ENCODE measurements at regions not wholly inside any gene's neighbourhood (a gene's known extent, or its start where the extent isn't known, plus 50 kb on each side); places are given as distances from the start of the nearest gene placed in this dataset.
A peak's percentile ranks its signal among the peaks of the same experiment; 100 is the strongest.

GRCh38 chr2:109703798-109704197 is 89.6 kb downstream of the SOWAHC start:
- Histone ChIP-seq H3K4me1 (ENCODE audit: control insufficient read depth, insufficient read depth, low read length) (no peaks in the 10 kb centered on the region), H3K27ac (ENCODE audit: extremely low read depth, low read depth, low read length) (no peak overlapping the region), H3K9me3 (ENCODE audit: control insufficient read depth, insufficient read depth, low read depth, low read length) (no peaks in the 10 kb centered on the region), H3K4me3 (ENCODE audit: low read depth, low read length) (no peak overlapping the region), H3K36me3 (ENCODE audit: control insufficient read depth in 2 of 2, insufficient read depth in 1 of 2, low read length in 2 of 2) (no peaks in the 10 kb centered on the region)
- POLR2A ChIA-PET = no interaction called here
- CTCF ChIA-PET = interaction anchor here (0.8 to 1.3 kb wide), 2 partner anchors 11 to 441 kb away, joined by 3 read pairs; no protein-coding TSS in a partner anchor
- TF ChIP-seq ZNF670 (tag by site-specific recombination; IDR thresholded peaks at IDR 0.05; ENCODE audit: low read depth) (no peak), ZNF133 (tag by site-specific recombination; IDR thresholded peaks at IDR 0.05) (peak; percentile 40; the same call in 1 of the 2 replicates)

GRCh38 chr2:109707281-109708147 is 86.6 kb upstream of the RGPD5 start:
- Histone ChIP-seq H3K27ac (ENCODE audit: extremely low read depth, low read depth, low read length) (no peak overlapping the region), H3K9me3 (ENCODE audit: control insufficient read depth, insufficient read depth, low read depth, low read length) (no peaks in the 10 kb centered on the region), H3K4me1 (ENCODE audit: control insufficient read depth, insufficient read depth, low read length) (no peaks in the 10 kb centered on the region), H3K4me3 (ENCODE audit: low read depth, low read length) (no peak overlapping the region), H3K36me3 (ENCODE audit: control insufficient read depth in 2 of 2, insufficient read depth in 1 of 2, low read length in 2 of 2) (no peaks in the 10 kb centered on the region)
- ChIA-PET CTCF (interaction anchor here (1.4 kb wide), 1 partner anchor 161 kb away, joined by 5 read pairs; no protein-coding TSS in a partner anchor), POLR2A (no interaction called here)
- TF ChIP-seq SP3 (tag by site-specific recombination; IDR thresholded peaks at IDR 0.05) (no peak), ZNF529 (tag by site-specific recombination; IDR thresholded peaks at IDR 0.05; ENCODE audit: insufficient replicate concordance) (no peak), SCRT2 (tag by site-specific recombination; IDR thresholded peaks at IDR 0.05) (no peak), ZNF664 (tag by site-specific recombination; IDR thresholded peaks at IDR 0.05) (no peak), ZNF791 (tag by site-specific recombination; IDR thresholded peaks at IDR 0.05) (no peak), FEZF1 (tag by site-specific recombination; IDR thresholded peaks at IDR 0.05) (no peak), SP7 (tag by site-specific recombination; IDR thresholded peaks at IDR 0.05) (no peak), TCF7L2 (IDR thresholded peaks at IDR 0.05; ENCODE audit: borderline replicate concordance, low read depth, low read length) (no peak), ZNF544 (tag by site-specific recombination; IDR thresholded peaks at IDR 0.05) (no peak), ZNF354C (tag by site-specific recombination; IDR thresholded peaks at IDR 0.05; ENCODE audit: borderline replicate concordance, low read depth) (no peak), ZEB2 (tag by site-specific recombination; IDR thresholded peaks at IDR 0.05) (no peak), PATZ1 (tag by site-specific recombination; IDR thresholded peaks at IDR 0.05) (no peak), TSHZ1 (tag by site-specific recombination; IDR thresholded peaks at IDR 0.05; ENCODE audit: borderline replicate concordance) (no peak), PBX3 (CRISPR knock-in tag; IDR thresholded peaks at IDR 0.05) (no peak), ZNF623 (tag by site-specific recombination; IDR thresholded peaks at IDR 0.05) (no peak), ZNF624 (tag by site-specific recombination; IDR thresholded peaks at IDR 0.05) (no peak)

Data from HEK293 (cell line).